Ishikawa (cell line): ENCODE measurements at regions not wholly inside any gene's neighbourhood (a gene's known extent, or its start where the extent isn't known, plus 50 kb on each side); places are given as distances from the start of the nearest gene placed in this dataset.

Source experiments
- CEBPB ChIP-seq: IDR thresholded peaks from 2 replicates; pipeline ENCODE4 v1.6.1; 2012
- CREB1 ChIP-seq: IDR thresholded peaks from 2 replicates; pipeline ENCODE4 v1.6.1; 2012; ENCODE audit warnings: low read depth
- EGR1 ChIP-seq: IDR thresholded peaks from 2 replicates; pipeline ENCODE4 v1.6.1; 2012
- EP300 ChIP-seq: IDR thresholded peaks from 2 replicates; pipeline ENCODE4 v1.6.1; 2012; ENCODE audit warnings: borderline replicate concordance
- FOXM1 ChIP-seq: IDR thresholded peaks from 2 replicates; pipeline ENCODE4 v1.6.1; 2012; ENCODE audit warnings: low read depth, borderline replicate concordance
- NFIC ChIP-seq: IDR thresholded peaks from 2 replicates; pipeline ENCODE4 v1.6.1; 2012
- RAD21 ChIP-seq: IDR thresholded peaks from 2 replicates; pipeline ENCODE4 v1.6.1; 2012; ENCODE audit warnings: low read depth
- TAF1 ChIP-seq: IDR thresholded peaks from 2 replicates; pipeline ENCODE4 v1.6.1; 2012; ENCODE audit warnings: low read depth, mild to moderate bottlenecking
- TCF12 ChIP-seq: IDR thresholded peaks from 2 replicates; pipeline ENCODE4 v1.6.1; 2012; ENCODE audit warnings: low read depth
- TEAD4 ChIP-seq: IDR thresholded peaks from 2 replicates; pipeline ENCODE4 v1.6.1; 2012
- YY1 ChIP-seq: IDR thresholded peaks from 2 replicates; pipeline ENCODE4 v1.6.1; 2012; ENCODE audit warnings: low read depth
- ZBTB7A ChIP-seq: IDR thresholded peaks from 2 replicates; pipeline ENCODE4 v1.6.1; 2012; ENCODE audit warnings: low read depth
- TF ChIP-seq, protein P1 (sequence below): IDR thresholded peaks from 2 replicates; pipeline ENCODE4 v1.6.1; 2012; ENCODE audit warnings: low read depth, mild to moderate bottlenecking
- TF ChIP-seq, protein P2 (sequence below): IDR thresholded peaks from 2 replicates; pipeline ENCODE4 v1.6.1; 2012

DNA sequence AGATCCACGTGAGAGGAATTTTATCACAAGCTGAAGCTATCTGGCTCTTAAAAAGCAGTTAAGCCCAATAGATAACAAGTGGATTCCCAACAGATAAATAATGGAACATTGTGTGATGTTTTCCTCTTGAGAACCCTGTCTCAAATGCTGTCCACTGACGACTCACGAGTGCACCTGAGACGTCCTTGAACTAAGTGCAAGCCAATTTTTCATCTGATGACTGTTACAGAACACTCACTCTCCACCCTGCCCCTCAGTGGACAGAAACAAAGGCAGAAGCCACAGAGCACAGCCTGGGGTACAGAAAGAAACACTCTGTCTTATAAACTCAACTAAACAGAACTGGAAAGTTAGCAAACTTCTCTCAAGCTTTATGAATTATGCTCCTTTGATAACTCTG is 199.5 kb downstream of the KCNN2 start:
- TF ChIP-seq, protein P1, sequence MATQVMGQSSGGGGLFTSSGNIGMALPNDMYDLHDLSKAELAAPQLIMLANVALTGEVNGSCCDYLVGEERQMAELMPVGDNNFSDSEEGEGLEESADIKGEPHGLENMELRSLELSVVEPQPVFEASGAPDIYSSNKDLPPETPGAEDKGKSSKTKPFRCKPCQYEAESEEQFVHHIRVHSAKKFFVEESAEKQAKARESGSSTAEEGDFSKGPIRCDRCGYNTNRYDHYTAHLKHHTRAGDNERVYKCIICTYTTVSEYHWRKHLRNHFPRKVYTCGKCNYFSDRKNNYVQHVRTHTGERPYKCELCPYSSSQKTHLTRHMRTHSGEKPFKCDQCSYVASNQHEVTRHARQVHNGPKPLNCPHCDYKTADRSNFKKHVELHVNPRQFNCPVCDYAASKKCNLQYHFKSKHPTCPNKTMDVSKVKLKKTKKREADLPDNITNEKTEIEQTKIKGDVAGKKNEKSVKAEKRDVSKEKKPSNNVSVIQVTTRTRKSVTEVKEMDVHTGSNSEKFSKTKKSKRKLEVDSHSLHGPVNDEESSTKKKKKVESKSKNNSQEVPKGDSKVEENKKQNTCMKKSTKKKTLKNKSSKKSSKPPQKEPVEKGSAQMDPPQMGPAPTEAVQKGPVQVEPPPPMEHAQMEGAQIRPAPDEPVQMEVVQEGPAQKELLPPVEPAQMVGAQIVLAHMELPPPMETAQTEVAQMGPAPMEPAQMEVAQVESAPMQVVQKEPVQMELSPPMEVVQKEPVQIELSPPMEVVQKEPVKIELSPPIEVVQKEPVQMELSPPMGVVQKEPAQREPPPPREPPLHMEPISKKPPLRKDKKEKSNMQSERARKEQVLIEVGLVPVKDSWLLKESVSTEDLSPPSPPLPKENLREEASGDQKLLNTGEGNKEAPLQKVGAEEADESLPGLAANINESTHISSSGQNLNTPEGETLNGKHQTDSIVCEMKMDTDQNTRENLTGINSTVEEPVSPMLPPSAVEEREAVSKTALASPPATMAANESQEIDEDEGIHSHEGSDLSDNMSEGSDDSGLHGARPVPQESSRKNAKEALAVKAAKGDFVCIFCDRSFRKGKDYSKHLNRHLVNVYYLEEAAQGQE = no peak
- TF ChIP-seq TCF12 (no peak), EGR1 (no peak), NFIC (no peak), TEAD4 (no peak), TAF1 (no peak), EP300 (no peak), CEBPB (no peak), RAD21 (no peak), FOXM1 (no peak), CREB1 (no peak), ZBTB7A (no peak), YY1 (no peak)
- TF ChIP-seq, protein P2, sequence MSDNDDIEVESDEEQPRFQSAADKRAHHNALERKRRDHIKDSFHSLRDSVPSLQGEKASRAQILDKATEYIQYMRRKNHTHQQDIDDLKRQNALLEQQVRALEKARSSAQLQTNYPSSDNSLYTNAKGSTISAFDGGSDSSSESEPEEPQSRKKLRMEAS = no peak
